ENCODE measurements at regions not wholly inside any gene's neighbourhood (a gene's known extent, or its start where the extent isn't known, plus 50 kb on each side); places are given as distances from the start of the nearest gene placed in this dataset.
"Not testable (repeated sequence)": the region's sequence is repeated elsewhere in the genome, so short reads cannot be mapped to it uniquely, and the experiment has no call there.

- DNase-seq = no peak
Measured at GRCh38 chr12:61137677-61138414, 1122.4 kb upstream of the USP15 start.

DNA sequence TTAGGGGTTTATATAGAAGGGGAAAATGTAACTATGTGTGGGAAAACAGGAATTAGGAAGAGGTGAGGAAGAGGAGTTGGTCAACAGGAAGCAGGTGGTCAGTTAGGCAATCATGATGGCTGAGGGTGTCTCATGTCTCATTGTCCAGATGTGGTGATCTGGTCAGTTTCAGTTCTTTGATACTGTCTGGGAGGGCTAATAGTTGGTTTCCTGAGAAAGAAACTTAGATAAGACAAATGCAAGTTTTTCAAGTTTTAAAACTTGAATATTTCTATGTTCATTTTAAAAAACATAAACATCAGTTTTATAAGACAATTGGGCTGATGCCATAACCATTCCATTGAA lies 1121.8 kb upstream of the USP15 start:
- DNase-seq = no peak

- DNase-seq = no peak
Measured at GRCh38 chr12:61161961-61162360, 1098.2 kb upstream of the USP15 start.

GRCh38 chr12:61188801-61189595 lies 1071.2 kb upstream of the USP15 start:
- no peak for DNase-seq

DNA sequence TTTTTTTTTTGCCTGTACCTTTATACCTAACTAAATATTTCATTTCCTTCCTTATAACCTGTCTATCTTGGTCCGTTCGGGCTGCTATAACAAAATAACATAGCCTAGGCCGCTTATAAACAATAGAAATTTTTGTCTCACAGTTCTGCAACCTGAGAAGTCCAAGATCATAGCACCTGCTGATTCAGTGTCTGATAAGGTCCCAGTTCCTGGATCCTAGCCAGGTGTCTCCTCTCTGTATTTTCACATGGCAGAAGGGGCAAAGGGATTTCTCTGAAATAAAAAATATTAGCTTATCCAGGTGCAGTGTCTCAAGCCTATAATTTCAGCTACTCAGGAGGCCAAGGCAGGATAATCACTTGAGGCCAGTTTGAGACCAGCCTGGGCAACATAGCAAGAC lies 1046.6 kb upstream of the USP15 start:
- no peak for DNase-seq

DNA sequence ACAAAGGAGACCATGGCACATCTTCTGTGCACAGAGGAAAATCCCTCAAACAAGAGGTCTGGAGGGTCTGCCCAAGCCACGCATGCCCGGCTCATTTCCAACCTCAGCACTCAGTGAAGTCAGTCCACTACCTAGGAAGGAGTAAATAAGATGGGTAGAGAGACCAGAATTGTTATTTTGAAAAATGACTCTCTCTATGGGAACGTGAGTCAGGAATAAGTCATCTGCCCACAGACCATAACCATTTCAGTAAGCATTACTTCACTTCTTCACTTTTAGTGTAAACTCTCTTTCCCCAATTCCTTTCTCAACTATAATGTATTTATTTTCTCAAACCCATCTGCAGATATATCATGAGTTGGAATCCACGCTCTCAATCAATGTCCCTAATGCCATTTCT lies 1039.9 kb upstream of the USP15 start:
- no peak for DNase-seq

DNA sequence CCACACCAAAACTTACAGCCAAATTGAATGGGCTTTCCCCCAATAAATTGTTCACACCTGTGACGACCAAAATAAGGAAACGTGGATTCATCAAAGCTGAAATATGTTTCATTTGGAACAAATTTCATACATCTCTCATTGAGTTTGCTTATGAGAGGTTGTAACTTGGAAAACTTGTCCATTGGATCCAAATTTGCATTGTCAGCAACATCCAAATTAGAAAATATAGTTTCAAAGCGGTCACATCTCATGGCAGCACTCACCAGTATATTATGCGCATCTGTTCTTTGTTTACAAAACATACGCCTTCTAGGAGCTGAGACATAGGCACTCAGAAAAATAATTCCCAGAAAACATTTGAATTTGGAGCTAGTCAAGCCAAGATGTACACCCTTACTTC lies 1028.2 kb upstream of the USP15 start:
- DNase-seq = no peak

GRCh38 chr12:61250303-61250702 lies 1009.9 kb upstream of the USP15 start:
- DNase-seq = no peak

DNA sequence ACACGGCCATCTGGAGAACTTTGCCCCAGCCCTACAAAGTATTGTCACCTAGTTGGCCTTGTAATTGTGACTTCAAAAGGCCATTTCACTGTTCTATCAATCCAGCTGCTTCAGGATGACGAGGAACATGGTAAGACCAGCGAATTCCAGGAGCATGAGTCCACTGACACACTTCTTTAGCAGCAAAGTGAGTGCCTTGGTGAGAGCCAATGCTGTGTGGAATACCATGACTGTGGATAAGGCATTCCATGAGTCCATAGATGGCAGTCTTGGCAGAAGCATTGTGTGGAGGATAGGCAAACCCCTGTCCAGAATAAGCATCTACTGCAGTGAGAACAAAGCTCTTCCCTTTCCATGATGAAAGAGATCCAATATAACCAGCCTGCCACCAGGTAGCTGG lies 1009.1 kb upstream of the USP15 start:
- DNase-seq = no peak

GRCh38 chr12:61254225-61254624 lies 1006.0 kb upstream of the USP15 start:
- no peak for DNase-seq

DNA sequence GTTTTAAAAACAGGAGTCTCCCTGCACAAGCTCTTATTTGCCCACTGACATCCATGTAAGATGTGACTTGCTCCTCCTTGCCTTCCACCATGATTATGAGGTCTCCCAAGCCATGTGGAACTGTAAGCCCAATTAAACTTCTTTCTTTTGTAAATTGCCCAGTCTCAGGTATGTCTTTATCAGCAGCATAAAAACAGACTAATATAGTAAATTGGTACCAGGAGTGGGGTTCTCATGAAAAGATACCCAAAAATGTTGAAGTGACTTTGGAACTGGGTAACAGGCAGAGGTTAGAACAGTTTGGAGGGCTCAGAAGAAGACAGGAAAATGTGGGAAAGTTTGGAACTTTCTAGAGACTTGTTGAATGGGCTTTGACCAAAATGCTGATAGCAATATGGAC lies 995.9 kb upstream of the USP15 start:
- not testable (repeated sequence) for DNase-seq

GRCh38 chr12:61267474-61267873 lies 992.7 kb upstream of the USP15 start:
- DNase-seq = no peak

DNA sequence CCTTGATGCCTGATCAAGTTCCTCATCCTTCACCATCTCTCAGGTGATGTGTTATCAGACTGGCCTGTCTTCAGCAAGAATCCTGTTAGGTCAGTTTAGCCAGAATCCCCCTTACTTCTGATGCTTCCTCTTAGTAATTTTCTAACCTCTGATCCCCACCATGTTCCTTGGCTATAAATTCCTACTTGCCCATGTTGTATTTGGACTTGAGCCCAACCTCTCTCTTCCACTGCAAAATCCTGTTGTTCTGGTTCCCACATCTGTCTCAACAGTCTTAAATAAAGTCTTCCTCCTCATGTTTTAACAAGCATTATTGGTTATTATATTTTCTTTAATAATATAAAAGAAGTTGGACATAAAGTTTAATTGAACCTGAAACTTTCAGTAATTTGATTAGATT lies 987.8 kb upstream of the USP15 start:
- DNase-seq = no peak

DNA sequence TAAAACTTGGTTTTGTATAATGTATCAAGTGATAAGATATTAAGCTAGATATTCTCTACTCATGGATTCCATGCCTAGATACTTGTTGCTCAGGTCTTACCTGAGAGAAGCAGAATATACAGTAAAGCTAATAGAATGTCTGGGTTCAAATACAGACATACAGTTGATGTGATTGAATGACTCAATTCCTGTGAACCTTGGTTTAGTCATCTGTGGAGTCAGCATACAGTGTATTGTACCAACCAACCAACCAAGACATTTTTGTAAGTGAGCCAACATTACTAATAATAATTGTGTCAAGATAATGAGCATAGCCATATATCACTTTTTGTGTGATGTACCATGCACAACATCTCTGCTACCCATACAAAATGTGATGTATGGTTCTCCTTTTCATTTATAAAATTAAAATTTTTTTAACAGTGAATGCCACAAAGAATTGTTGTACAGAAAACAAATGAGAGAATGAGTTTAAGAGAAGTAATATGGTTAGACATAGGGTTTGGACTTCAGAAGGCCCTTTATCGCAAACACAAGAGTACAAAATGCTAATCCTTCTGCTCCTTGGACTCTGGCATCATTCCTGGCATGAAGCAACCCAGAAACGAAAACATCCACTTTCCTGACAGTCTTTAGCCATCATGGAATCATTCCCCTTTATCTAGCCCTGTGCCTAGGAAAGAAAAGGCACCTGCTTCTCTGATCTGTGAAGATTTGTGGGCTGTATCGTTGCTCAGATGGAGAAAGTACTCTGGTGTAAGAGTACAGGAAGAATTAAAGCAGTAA lies 977.2 kb upstream of the USP15 start:
- no peak for DNase-seq

DNA sequence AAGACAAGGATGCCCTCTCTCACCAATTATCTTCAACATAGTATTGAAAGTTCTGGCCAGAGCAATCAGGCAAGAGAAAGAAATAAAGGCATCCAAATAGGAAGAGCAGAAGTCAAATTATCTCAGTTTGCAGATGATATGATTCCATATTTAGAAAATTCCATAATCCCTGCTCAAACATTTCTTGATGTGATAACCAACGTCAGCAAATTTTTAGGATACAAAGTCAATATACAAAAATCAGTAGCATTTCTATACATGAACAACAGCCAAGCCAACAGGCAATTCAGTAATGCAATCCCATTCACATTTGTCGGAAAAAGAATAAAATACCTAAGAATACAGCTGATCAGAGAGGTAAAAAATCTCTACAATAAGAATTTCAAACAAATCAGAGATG lies 969.7 kb upstream of the USP15 start:
- DNase-seq = no peak

DNA sequence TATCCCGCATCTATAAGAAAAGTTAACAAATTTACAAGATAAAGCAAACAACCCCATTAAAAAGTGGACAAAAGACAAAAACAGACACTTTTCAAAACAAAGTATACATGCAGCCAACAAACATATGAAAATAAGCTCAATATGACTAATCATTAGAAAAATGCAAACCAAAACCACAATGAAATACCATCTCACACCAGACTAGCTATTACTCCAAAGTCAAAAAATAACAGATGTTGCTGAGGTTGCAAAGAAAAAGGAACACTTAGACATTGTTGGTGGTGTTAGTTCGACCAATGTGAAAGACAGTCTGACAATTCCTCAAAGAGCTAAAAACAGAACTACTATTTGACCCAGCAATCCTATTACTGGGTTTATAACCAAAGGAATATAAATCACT lies 968.6 kb upstream of the USP15 start:
- DNase-seq = no peak

- DNase-seq = not testable (repeated sequence)
Measured at GRCh38 chr12:61294011-61294410, 966.2 kb upstream of the USP15 start.

GRCh38 chr12:61301817-61302216 lies 958.4 kb upstream of the USP15 start:
- no peak for DNase-seq

- no peak for DNase-seq
Measured at GRCh38 chr12:61302282-61302681, 957.9 kb upstream of the USP15 start.

GRCh38 chr12:61308220-61308619 lies 952.0 kb upstream of the USP15 start:
- DNase-seq = no peak

DNA sequence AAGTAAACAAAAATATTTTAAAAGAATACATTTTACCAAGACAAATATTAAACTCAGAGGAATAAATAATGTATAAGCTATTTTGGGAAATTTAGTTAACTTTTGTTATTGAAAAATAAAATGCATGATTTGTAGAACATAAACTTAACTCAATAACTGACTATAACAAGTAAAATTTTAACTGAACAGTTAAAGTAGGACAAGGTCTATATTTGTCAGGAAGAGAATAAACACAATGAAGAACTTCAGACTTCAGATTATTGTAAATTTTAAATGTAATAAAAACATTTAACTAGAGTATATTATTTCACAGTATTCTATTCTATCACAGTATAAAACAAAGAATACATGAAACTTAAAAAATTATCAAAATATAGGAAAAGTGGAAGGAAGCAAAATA lies 948.8 kb upstream of the USP15 start:
- no peak for DNase-seq

- DNase-seq = no peak
Measured at GRCh38 chr12:61348871-61349270, 911.3 kb upstream of the USP15 start.

DNA sequence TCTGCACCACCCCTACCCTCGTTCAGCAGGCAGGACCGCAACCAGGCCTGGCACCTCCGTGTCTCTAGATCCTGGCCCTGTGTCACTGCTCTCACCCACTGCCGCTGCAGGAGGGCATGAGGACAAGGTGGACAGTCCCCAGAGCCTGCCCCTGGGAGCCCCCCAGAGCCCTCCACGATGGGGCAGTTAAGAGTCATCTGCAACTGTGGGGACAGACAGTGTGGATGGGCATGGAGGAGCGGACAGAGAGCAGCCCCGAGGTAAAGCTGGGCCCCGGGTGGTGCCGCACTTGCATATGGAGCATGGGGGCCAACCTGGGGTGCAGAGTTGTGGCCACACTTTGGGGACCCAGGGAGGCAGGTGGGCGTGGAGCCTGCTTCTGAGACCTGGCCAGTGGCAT lies 905.1 kb upstream of the USP15 start:
- no peak for DNase-seq

DNA sequence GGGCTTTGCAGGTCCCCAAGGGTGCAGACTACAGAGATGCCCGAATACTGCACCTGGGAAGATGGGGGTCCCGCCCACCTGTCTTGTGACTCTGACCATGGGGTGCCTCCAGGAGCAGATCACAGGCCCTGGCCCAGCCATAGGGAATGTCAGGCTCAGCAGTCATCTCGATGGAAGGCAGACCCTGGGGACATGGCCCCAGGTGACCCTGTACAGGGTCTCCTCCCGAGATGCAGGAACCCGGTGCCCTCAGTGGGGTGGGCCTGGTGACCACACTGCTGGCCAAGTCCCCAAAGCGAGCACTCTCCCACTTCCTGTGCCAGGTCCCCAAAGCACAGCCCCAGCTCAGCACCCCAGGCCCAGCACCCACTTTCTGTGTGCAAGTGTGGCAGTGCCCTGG lies 903.7 kb upstream of the USP15 start:
- no peak for DNase-seq

Data from stimulated activated naive CD4-positive, alpha-beta T cell treated with Interleukin-2 at 50 U/mL for 16 hours (primary cell).